HUDEP-2 (cell line): ENCODE measurements at regions not wholly inside any gene's neighbourhood (a gene's known extent, or its start where the extent isn't known, plus 50 kb on each side); places are given as distances from the start of the nearest gene placed in this dataset.
"Not testable (repeated sequence)": the region's sequence is repeated elsewhere in the genome, so short reads cannot be mapped to it uniquely, and the experiment has no call there.

Experiments used
- DNase-seq, 76 experiments: peaks; one replicate each; lab custom pipeline; 2025; ENCODE audit not compliant: unreplicated experiment in 76 of 76; lab: John Stamatoyannopoulos, UW

DNA sequence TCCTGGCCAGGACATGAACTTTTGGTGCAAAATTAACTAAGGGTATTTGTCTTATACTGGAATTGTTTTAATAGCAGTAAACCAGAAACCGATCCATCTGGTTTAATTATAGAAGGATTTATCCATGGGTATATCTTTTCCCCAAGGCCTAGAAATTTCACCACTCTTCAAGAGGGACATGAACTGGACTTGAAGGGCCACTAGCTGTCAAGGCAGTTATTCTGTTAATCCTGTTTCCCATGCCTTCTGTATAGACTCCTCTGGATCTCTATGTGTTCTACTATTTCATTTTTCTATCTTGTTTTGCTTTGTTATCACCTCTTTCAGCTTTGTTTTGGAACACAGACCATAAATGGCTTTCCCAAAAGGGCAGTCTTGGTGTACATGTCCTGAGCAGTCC is 467.6 kb downstream of the KIF4B start:
- DNase-seq = no peak

DNA sequence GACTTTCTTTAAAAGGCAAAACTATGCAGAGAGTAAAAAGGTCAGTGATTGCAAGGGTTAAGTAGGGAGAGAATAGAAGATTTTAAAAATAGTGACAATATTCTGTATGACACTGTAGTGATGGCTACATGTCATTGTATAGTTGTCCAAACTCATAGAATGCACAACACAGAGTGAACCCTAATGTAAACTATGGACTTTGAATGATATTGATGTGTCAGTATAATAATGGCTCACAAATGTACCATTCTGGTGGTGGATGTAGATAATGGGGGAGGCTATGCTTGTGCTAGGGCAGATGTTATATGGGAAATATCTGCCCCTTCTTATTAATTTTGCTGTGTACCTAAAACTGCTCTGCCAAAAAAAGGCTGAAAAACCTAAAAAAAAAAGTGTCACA is 468.9 kb downstream of the KIF4B start:
- no peak for DNase-seq

DNA sequence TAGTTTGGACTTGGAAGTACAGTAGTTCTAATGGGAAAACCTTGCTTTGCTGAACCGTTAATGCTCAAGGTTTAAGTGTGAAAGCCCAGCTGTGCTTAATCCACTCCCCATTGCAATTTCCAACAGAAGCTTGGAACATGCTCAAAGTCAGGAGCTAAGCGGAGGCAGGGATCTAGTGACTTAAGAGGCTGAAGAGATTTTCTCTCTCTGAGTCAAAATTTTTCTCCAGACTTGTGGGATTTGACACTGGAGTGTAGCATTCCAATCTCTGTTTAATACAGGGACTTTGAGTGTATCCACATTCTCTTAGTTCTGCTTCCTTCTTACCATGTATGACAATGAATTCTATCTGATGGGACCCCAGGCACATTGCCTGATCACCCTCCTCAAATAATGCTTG is 471.8 kb downstream of the KIF4B start:
- DNase-seq = no peak

DNA sequence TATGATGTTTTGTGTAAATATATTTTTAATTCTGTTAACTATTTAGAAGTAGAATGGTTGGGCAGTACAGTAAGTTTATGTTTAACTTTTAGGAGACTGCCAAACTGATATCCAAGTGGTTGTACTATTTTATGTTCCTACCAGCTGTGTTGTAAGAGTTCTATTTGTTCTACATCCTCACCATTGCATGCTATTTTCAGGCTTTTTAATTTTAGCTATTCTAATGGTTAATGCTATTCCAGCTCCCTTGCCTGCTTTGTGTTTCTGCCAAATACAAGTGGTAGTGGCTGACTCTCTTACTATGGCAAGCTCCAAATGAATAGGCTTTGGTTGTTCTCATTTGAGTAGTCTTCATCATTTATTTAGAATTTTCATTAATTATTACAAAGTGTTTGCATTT is 476.4 kb downstream of the KIF4B start:
- no peak for DNase-seq

DNA sequence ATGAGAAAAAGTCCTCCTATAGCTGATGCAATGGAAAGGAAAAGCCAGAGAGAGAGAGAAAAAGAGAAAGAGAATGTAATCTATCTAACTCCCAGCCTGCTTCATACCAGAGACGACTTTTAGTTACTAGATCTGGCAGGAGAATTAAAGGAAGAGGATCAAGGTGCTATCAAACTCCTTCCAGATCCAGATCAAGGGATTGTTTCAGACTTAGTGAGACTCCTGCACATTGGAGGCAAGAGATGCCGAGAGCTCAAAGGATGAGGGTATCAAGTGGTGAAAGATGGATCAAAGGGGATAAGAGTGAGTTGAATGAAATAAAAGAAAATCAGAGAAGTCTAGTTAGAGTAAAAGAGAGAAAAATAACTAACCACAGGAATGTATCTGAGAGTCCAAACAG is 478.6 kb downstream of the KIF4B start:
- DNase-seq = no peak

DNA sequence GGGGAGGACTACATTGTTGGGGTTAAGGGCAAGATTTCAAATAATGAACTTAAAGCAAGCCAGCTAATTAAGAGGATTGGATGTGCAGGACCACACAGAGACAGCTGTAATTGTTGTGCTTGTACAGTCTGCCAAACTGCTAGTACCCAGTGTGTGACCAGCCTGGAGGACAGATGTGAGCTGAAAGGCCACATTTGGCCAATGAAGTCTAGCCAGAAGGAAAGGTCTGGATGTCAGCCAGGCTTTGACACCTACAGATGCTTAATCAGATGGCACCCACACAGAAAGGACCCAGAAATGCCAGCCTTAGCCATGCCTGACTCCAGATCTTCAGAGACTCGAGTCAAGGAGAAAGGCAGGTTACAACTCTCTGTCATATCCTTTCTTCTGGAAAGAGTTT is 491.1 kb downstream of the KIF4B start:
- no peak for DNase-seq

DNA sequence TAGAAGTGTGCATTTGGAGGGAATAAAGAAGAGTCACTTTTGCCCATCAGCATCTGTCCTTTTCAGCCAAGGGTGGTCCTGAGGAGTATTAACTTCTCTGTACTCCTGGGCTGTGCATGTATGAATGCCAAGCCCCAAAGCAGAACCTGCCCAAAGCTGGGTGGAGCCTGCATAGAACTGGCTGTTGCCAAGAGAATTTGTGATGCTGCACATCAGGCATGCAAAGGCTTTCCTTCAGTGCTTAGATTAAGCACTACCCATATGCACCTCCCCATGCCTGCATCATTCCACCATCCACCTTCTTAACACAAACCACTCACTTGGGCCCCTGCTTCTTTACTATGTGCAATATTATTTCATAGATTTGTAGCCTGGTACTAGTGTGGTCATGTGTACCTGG is 493.8 kb downstream of the KIF4B start:
- no peak for DNase-seq

DNA sequence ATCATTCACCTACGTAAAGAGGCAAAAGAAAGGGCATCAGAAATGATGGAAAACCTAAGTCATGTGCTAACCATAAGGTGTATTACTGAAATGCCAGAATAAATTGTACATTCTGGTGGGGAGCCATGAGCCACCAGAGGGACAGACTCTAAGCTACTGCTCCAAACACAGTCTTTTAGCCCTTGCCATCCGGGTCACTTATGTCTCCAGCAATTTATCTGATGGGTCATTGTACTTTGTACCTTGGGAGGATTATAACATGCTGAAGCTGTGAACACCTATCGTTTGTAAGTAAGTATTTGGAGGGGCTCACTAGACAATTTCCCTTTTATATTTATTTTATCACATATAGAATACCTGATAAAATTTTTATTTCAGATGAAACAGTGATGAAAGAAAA is 495.1 kb downstream of the KIF4B start:
- DNase-seq = no peak

DNA sequence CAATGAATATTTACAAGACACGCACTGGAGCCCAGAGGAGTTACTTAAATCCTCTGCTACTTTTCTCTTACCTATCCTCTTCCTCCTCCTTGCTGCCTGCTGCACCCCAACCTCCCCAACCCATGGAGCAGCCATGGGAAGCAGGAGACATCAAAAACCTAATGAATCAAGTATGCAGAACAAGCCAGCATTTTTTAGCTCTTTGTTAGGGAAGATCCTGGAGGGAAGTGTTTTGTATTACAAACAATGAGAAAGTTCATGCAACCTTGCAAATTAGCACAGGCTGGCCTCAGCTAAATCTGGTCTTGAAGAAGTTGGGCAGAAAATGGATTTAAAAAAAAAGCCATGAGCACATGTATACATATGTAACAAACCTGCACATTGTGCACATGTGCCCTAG is 498.8 kb downstream of the KIF4B start:
- no peak for DNase-seq

DNA sequence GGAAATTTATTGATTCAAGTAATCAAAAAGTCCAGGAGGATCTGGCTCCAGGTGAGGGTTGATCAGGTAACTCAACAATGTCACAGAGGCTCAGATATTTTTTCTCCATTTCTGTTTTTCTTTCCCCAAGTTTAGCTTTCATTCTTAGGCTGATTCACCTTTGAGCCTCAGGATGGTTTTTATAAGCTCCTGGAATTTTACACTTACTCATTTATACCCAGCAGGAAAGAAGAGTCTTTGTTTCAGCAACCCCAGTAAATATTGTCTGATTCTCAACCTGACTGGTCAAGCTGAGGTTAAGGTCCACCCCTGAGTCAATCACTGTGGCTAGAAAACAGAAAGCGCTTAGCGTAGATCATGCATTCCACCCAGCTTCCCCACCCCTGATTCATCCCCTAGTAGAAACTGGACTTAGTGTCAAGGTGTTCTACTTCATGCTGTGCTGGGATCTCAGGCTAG is 500.6 kb downstream of the KIF4B start:
- DNase-seq = no peak

DNA sequence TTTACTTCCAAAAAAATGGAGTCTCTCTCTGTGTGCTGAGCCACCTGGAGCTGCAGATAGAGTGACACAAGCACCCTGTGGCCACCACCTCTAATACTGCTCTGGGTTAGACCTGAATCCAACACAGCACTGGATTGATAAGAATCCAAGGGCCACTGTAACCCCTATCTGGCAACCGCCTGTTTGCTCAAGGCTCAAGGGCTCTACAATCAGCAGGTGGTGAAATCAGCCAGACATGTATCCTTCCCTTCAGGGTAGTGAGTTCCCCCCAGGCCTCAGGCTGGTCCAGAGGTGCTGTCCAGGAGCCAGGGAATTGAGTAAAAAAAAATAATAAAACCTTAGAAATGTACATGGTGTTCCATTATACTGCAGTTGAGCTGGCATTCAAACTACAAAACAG is 509.0 kb downstream of the KIF4B start:
- no peak for DNase-seq

DNA sequence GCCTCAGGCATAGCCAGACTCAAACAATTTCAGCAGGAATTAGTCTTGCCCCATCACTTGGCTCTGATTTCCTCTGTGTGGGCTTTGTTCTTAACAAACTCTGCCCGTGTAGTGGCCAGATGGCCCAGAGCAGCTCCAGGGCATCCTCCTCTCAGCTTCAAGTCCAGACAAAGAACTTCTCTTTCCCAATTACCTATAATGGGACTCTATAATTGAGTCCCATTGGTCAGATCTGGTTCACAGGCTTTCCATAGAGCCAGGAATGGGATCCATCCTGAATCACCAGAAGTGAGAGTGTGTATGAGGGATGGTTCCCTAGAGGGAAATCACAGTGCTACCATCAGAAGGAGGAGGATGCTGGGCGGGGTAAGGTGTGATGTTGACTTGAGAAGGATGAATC is 515.8 kb downstream of the KIF4B start:
- DNase-seq = no peak

DNA sequence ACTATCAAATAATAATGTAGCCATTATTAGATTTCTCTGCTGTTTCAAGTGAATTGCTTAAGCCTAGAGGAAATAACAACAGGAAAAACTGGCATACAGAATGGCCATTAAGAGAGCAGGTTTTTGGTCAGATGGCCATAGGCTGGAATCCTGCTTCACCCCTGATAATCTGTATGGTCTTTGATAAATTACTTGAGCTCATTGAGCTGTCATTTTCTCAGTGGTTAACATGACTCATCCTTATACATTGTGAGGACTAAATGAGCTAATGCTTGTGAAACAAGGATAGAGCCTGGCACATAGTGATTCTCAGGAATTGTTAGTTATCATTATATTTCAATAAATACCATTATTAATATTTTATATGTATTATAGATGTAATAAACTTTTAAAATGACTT is 516.5 kb downstream of the KIF4B start:
- no peak for DNase-seq

DNA sequence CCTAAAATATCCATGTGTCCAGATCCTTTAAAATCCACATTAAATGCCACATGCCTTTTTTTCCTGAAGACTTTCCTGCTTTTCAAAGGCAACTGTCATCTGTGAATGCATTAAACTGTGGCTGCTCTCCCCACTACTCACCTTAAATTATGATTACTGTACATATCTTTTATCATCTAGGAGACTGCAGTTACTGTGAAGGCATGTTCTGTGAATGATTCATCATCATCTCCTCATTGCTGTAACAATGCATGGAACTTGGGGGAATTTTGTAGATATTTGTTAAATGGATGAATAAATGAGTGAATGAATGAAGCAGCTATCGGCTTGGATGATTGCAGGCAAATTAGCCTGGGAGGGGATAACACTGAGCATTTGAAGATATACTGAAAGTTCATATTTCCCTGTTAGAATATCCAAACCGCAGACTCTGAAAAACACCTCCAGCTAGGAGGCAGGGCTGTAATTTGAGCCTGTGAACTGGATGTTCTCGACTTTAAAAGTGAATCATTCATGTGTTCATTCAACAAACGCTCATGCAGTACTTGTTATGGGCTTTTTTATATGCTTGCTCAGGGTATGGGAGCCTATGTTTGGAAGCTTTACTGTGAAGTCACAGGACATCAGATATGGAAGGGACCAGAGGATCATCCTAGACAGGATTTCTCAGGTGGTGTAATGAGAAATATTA is 519.2 kb downstream of the KIF4B start:
- no peak for DNase-seq

DNA sequence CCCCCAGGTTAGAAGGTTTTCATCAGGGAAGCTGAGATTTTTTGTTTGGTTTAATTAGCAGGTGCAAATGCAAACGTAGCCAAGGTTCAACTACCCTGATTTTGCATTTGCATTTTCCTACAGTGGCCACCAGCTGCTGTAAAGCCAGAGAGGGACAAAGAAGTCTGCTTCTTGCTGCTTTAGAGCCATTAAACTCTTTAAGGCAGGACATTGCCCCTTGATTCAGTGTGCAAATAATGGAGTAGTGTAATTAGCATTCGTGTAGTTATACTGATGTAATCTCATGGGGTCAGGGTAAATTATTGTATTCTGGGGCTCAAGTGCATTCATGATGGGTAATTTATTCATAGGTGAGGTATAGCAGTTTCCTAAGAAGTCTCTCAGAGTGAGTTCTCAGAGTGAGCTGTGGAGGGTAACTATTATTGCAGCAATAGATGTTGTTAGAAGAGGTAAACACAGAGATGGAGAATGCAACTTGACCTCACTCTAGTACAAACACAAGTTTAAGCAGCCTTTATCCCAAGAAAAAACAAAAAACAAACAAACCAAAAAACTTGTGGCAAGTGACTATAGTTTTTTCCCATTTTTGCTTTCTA is 526.5 kb downstream of the KIF4B start:
- DNase-seq = no peak

DNA sequence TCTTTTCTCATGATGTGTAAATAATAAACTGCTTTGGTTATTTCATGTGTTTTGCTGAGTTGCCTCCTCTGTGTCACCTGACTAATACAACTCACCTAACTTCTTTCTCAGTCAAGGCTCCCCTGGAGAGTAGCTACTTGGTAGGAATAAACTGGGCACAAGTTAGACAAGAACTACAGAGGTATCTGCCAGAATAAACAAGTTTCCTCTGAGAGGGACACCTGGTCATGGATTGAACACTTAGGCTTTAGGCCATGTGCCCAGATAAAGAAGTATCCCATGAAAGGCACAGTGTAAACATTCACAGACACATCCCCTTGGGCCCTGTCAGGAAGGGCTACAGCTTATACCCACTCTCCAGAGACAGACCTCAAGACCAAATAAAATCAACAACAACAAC is 532.5 kb downstream of the KIF4B start:
- no peak for DNase-seq

DNA sequence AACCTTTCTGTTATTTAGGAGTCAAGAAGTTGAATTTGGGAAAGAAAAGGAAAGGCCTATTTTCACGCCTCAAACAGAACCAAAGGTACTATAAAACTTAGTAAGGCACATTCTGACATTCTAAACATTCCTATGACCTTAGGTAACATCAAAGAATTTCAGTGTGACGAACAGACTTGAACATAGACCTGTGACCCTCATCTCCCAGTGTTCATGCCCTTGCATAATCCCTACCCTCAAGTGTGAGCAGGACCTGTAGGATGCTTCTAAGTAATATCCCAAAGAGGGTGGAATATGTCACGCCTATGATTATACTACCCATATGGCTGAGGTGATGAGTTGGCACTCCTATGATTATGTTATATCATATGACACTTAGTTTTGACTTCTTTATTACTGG is 540.9 kb downstream of the KIF4B start:
- no peak for DNase-seq

DNA sequence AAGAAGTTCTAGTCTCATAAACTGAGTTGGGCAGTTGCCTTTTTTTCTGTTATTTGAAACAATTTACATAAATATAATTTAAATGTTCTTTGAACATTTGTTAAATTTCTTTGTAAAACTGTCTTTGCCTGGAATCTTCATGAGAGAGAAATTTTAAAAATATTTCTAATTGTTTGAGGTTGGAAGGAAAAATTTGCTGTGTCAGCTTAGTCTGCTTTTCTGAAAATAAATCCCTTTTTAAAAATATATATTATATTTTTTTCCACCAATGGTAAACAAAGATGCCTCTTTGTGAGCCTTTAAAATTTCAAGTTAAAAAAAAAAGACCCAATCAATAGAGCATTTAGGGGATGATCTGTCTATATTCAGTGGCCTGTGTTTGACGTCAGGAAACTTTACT is 542.7 kb downstream of the KIF4B start:
- no peak for DNase-seq

DNA sequence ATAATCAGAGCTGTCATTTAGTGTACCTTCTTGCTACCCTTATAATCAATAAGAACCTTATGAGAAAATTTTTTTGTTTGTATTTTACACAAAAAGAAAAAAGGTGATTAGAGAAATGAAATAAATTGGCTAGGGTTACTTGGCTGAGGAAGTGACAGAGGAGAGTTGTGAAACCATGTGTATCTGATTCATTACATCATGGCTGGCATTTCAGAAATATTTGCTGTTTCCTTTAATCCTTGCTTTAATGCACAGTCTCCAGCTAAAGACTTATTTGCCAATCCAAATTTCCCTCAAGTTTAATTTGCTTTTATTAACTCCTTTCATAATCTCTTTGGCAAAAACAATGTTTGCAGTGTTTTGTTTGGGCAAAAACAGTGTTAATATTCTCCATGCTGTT is 543.1 kb downstream of the KIF4B start:
- DNase-seq = no peak

DNA sequence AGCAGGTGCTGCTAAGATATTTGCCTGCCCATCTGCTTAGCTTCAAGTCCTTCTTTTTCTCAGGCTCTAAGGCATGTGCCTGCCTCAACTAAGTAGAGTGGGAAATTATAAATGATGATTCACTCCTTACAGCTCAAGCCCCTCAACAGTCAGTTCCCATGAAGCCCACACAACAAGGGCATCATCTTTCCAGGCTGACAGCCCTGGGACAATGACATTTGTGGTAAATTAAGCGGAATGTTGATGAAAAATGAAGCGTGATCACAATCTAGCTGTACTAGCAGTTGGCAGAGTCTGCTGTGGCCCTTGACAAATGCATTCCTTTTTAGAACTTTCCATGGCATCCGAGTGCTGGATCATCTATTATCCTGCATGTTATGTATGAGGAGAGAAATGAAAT is 548.6 kb downstream of the KIF4B start:
- no peak for DNase-seq

DNA sequence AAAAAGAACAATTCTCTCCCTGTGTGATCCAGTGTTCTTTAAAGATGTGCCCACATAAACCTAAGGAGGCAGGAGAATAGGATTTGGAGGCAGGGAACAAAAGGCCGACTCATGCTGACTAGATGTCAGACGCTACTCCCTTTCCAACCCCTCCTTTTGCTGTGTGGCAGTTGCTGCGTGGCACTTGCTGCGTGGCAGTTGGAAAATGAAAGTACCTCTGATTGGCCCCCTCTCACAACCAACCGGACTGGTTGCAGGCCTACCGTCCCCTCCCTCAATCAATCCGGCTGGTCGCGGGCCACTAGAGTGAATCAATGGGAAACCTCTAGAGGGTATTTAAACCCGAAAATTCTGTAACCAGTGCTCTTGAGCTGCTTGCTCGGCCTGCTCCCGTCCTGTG is 551.0 kb downstream of the KIF4B start:
- DNase-seq = no peak

DNA sequence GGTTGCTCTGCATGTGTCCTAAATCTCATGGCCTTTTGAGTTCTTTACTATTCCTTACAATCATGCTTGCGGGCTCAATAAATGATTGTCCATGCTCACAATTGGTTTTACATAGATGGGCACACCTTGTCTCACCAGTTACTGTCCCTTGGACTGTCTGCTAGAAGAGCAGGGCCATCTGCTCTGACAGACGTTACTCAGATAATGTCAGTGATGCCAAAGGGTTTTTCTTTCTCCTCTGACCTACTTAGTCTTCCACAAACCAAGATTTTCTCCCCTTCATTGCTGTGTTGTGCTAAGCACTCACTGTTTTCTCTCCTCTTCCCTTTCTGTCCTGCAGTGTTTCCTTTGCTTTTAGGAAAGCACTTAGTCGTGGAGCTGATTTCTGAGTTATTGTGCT is 562.3 kb downstream of the KIF4B start:
- no peak for DNase-seq

DNA sequence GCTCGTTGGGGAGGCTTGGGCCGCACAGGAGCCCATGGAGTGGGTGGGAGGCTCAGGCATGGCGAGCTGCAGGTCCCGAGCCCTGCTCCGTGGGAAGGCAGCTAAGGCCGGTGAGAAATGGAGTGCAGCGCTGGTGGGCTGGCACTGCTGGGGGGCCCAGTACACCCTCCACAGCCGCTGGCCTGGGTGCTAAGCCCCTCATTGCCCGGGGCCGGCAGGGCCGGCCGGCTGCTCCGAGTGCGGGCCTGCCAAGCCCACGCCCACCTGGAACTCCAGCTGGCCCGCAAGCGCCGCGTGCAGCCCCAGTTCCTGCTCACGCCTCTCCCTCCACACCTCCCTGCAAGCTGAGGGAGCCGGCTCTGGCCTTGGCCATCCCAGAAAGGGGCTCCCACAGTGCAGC is 573.3 kb downstream of the KIF4B start:
- not testable (repeated sequence) for DNase-seq
